Dendritic cell treated with granulocyte-macrophage colony-stimulating factor and Interleukin-4, amounts not matched to agents 40 ng/mL and 50 ng/mL, for 4 days (primary cell): ENCODE measurements at regions not wholly inside any gene's neighbourhood (a gene's known extent, or its start where the extent isn't known, plus 50 kb on each side); places are given as distances from the start of the nearest gene placed in this dataset.

ENCODE experiments used
- H3K27ac Mint-ChIP-seq: one replicate; pipeline ENCODE4 v1.8.0; 2022; ENCODE audit warnings: mild to moderate bottlenecking, mixed read lengths
- H3K27me3 Mint-ChIP-seq: one replicate; pipeline ENCODE4 v1.8.0; 2022; ENCODE audit warnings: mild to moderate bottlenecking, mixed read lengths
- H3K36me3 Mint-ChIP-seq: one replicate; pipeline ENCODE4 v1.8.0; 2022; ENCODE audit warnings: low read depth, mixed read lengths
- H3K4me1 Mint-ChIP-seq: one replicate; pipeline ENCODE4 v1.8.0; 2022; ENCODE audit warnings: low read depth, mixed read lengths
- H3K4me3 Mint-ChIP-seq: one replicate; pipeline ENCODE4 v1.8.0; 2022; ENCODE audit warnings: mild to moderate bottlenecking, moderate library complexity, mixed read lengths
- H3K9me3 Mint-ChIP-seq: one replicate; pipeline ENCODE4 v1.8.0; 2022; ENCODE audit warnings: mixed read lengths
- intact Hi-C: fragments of 100-400 bp; cut with micrococcal nuclease; formaldehyde crosslinking; loops from one replicate; pipeline ENCODE4 v1.15.0; 2022

- peaks cover 63% of the 10 kb centered on the region for H3K4me1 Mint-ChIP-seq
- intact Hi-C loops = no loop called here
- no peaks in the 10 kb centered on the region for H3K36me3 Mint-ChIP-seq
- H3K27me3 Mint-ChIP-seq = peaks cover 31% of the 10 kb centered on the region
- peak overlapping the region; percentile 62 for H3K27ac Mint-ChIP-seq
- H3K9me3 Mint-ChIP-seq = no peaks in the 10 kb centered on the region
- no peak overlapping the region for H3K4me3 Mint-ChIP-seq
Observed at GRCh38 chr12:124715121-124715990, 147.9 kb upstream of the NCOR2 start.

DNA sequence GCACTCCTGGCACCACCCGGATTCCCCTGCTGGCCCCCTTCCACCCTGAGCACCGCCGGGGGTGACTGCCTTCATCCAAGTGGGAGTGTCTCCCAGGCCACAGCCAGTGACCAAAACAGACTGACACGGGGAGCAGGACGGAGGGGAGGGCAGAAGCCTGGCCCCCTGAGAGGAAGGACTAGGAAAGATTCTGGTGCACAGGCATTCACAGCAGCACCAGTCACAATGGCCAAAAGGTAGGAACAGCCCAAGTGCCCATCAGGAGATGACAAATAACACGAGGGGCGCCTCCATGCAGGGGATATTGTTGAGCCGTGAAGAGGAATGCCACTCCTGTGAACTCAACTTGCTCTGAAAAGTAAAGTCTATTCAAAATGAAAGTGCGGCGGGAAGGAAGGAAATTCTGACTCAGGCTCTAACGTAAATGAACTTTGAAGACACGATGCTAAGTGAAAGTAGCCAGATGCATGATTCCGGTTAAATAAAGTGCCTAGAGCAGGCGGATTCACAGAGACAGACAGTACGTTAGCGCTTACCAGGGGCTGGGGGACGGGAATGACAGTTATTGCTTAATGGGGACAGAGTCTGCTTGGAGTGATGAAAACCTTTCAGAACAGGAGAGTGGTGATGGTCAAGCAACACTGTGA lies 146.1 kb upstream of the NCOR2 start:
- H3K9me3 Mint-ChIP-seq = no peaks in the 10 kb centered on the region
- peaks cover 50% of the 10 kb centered on the region for H3K4me1 Mint-ChIP-seq
- peaks cover 25% of the 10 kb centered on the region for H3K27me3 Mint-ChIP-seq
- intact Hi-C loops = loop anchor here (1.0 to 2.0 kb wide), 4 partner anchors 13 to 145 kb away; no protein-coding TSS in a partner anchor
- H3K36me3 Mint-ChIP-seq = no peaks in the 10 kb centered on the region
- H3K4me3 Mint-ChIP-seq = peak overlapping the region; percentile 57
- peak overlapping the region; percentile 96 for H3K27ac Mint-ChIP-seq

DNA sequence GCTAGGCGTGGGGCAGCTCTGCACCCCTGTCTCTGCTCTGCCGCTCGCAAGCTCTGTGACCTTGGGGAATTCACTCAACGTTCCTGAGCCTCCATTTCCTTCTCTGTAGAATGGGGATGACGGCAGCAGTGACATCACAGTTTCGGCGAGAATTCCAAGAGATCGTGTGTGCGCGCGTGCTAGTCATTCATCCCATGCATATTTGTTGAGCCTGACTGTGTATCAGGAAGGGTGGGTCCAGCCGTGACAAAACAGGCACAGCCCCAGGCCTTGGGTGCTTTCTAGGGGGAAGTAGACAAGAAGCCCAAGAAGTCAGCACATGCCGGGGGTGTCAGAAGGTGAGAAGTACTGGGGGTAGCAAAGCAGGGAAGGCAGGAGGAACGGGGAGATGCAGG lies 145.6 kb upstream of the NCOR2 start:
- no peaks in the 10 kb centered on the region for H3K9me3 Mint-ChIP-seq
- peaks cover 25% of the 10 kb centered on the region for H3K27me3 Mint-ChIP-seq
- H3K4me3 Mint-ChIP-seq = peak overlapping the region; percentile 57
- peaks cover 50% of the 10 kb centered on the region for H3K4me1 Mint-ChIP-seq
- H3K27ac Mint-ChIP-seq = peak overlapping the region; percentile 96
- no peaks in the 10 kb centered on the region for H3K36me3 Mint-ChIP-seq
- intact Hi-C loops = loop anchor here (1.0 to 2.0 kb wide), 4 partner anchors 14 to 145 kb away; no protein-coding TSS in a partner anchor

GRCh38 chr12:124711344-124711743 lies 143.9 kb upstream of the NCOR2 start:
- intact Hi-C loops = no loop called here
- no peaks in the 10 kb centered on the region for H3K9me3 Mint-ChIP-seq
- H3K27me3 Mint-ChIP-seq = peaks cover 22% of the 10 kb centered on the region
- H3K36me3 Mint-ChIP-seq = no peaks in the 10 kb centered on the region
- no peak overlapping the region for H3K4me3 Mint-ChIP-seq
- peaks cover 51% of the 10 kb centered on the region for H3K4me1 Mint-ChIP-seq
- H3K27ac Mint-ChIP-seq = peak overlapping the region; percentile 33

GRCh38 chr12:124709722-124710687 lies 142.6 kb upstream of the NCOR2 start:
- H3K27me3 Mint-ChIP-seq = peaks cover 18% of the 10 kb centered on the region
- peaks cover 47% of the 10 kb centered on the region for H3K4me1 Mint-ChIP-seq
- no peaks in the 10 kb centered on the region for H3K9me3 Mint-ChIP-seq
- H3K4me3 Mint-ChIP-seq = no peak overlapping the region
- intact Hi-C loops = no loop called here
- no peaks in the 10 kb centered on the region for H3K36me3 Mint-ChIP-seq
- no peak overlapping the region for H3K27ac Mint-ChIP-seq

DNA sequence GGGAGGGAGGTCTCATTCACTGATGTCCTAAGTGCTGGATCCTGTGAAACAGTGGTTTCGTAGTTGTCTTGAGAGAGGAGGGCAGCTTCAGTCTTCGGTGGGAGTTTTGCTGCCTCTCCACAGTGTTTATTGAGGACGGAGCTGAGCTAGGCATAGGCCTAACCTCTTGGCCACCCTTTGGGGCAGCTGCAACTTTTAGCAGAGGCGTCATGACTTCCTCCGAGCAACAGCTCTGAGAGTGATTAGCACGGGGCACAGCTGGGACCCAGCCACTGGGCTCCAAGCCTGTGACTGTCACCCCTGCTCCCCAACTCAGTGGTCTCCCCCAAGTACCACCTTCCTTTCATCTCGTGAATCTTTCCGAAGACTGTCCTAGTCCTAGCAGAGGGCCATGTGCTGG lies 139.9 kb upstream of the NCOR2 start:
- Mint-ChIP-seq H3K36me3 (no peaks in the 10 kb centered on the region), H3K4me1 (peaks cover 50% of the 10 kb centered on the region), H3K9me3 (no peaks in the 10 kb centered on the region), H3K4me3 (no peak overlapping the region), H3K27me3 (peaks cover 29% of the 10 kb centered on the region), H3K27ac (peak overlapping the region; percentile 22)
- intact Hi-C loops = no loop called here

DNA sequence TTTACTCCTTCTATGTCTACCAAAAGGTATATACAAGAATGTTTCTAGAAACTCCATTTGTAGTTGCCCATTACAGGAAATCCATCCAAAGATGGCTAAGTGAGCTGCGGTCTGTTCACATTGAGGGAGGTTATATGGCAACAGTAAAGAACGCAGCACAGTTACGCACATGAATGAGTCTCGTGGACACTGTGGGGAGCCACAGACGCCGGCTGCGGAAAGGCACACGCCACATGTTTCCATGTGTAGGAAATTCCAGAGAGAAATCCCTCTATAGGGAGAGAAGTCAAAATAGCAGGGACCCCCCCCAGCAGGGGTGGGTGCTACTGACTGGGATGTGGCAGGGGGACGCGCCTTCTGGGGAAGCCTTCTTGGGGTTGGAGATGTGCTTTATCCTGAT lies 139.0 kb upstream of the NCOR2 start:
- H3K4me3 Mint-ChIP-seq = no peak overlapping the region
- H3K36me3 Mint-ChIP-seq = no peaks in the 10 kb centered on the region
- H3K9me3 Mint-ChIP-seq = no peaks in the 10 kb centered on the region
- intact Hi-C loops = no loop called here
- peak overlapping the region; percentile 22 for H3K27ac Mint-ChIP-seq
- peaks cover 31% of the 10 kb centered on the region for H3K27me3 Mint-ChIP-seq
- H3K4me1 Mint-ChIP-seq = peaks cover 51% of the 10 kb centered on the region

- Mint-ChIP-seq H3K27ac (no peak overlapping the region), H3K9me3 (no peaks in the 10 kb centered on the region), H3K4me3 (no peak overlapping the region), H3K36me3 (no peaks in the 10 kb centered on the region), H3K4me1 (peaks cover 51% of the 10 kb centered on the region), H3K27me3 (peaks cover 35% of the 10 kb centered on the region)
- intact Hi-C loops = no loop called here
Observed at GRCh38 chr12:124705545-124706138, 138.2 kb upstream of the NCOR2 start.

GRCh38 chr12:124704619-124705018 lies 137.2 kb upstream of the NCOR2 start:
- Mint-ChIP-seq H3K27me3 (peaks cover 41% of the 10 kb centered on the region), H3K27ac (no peak overlapping the region), H3K36me3 (no peaks in the 10 kb centered on the region), H3K9me3 (no peaks in the 10 kb centered on the region), H3K4me1 (peaks cover 51% of the 10 kb centered on the region), H3K4me3 (no peak overlapping the region)
- intact Hi-C loops = no loop called here

DNA sequence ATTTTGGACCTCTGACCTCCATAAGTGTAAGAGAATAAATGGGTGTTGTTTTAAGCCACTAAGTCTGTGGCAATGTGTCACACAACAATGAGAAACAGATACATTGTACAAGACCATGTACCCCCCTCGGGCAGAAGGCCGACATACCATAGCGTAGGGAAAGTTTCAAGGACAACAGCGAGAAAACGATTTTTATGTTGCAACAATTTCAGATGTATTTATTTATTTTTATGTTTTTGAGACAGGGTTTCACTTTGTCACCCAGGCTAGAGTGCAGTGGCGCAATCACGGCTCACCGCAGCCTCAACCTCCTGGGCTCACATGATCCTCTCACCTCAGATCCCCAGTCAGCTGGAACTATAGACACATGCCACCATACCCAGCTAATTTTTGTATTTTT lies 136.4 kb upstream of the NCOR2 start:
- Mint-ChIP-seq H3K27me3 (peaks cover 48% of the 10 kb centered on the region), H3K4me1 (peaks cover 52% of the 10 kb centered on the region), H3K4me3 (no peak overlapping the region), H3K9me3 (no peaks in the 10 kb centered on the region), H3K36me3 (no peaks in the 10 kb centered on the region), H3K27ac (peak overlapping the region; percentile 59)
- intact Hi-C loops = no loop called here

DNA sequence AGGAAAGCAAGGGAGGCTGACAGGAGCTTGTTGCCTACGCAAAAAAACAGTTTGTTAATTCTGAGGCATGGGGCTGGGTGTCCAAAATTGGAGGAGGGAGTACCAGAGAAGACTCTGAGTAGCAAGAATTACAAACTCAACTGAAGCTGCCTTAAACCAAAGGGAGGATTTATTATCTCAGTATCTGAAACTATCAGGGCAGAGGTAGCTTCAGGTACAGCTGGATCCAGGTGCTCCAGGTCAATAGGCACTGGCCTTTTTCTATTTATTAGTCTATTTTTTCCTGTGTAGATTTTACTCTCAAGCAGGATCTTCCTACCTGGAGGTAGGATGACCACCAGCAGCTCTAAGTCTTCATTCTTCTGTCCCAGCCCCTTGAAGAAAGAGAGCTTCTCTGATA lies 135.3 kb upstream of the NCOR2 start:
- Mint-ChIP-seq H3K4me3 (no peak overlapping the region), H3K36me3 (no peaks in the 10 kb centered on the region), H3K9me3 (no peaks in the 10 kb centered on the region), H3K27me3 (peaks cover 59% of the 10 kb centered on the region), H3K27ac (peak overlapping the region; percentile 59), H3K4me1 (peaks cover 61% of the 10 kb centered on the region)
- intact Hi-C loops = no loop called here

DNA sequence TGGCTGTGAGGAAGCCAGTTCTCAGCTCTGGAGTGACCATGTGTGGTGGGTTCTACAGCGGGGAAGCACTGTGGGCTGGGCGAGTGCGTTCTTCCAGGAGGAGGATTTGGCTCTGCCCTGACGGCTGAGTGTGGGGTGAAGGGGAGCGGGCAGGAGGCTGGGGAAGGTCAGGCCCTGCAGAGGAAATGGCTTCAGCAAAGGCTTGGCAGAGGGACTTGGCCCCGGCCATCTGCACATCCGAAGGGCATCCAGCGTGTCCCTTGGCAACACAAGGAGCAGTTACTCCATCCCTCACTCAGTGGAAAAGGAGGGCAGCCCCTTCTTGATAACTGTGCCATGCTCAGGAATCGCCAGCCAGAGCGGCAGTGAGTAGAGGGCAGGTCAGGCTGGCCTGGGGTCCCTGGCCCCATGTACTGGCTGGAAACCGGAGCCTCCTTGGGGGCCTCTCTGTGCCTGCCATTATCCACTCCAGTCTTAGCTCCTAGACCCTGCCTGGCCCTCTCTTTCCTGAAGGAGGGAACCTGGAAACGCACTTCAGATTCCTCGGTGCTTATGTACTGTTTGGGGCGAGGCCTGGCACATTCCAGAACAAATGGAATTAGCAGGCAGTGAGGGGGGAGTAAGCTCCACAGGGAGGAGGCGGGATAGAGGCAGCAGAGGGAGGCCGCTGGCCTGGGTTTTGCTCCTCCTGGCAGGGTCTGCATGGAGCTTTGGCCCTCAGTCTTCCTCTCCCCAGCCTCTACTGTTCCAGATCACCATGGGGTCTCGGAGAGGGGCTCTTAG lies 133.6 kb upstream of the NCOR2 start:
- Mint-ChIP-seq H3K27ac (no peak overlapping the region), H3K36me3 (no peaks in the 10 kb centered on the region), H3K27me3 (peaks cover 65% of the 10 kb centered on the region), H3K9me3 (no peaks in the 10 kb centered on the region), H3K4me1 (peaks cover 50% of the 10 kb centered on the region), H3K4me3 (no peak overlapping the region)
- intact Hi-C loops = no loop called here

GRCh38 chr12:124699909-124700308 lies 132.5 kb upstream of the NCOR2 start:
- intact Hi-C loops = no loop called here
- Mint-ChIP-seq H3K9me3 (no peaks in the 10 kb centered on the region), H3K4me3 (no peak overlapping the region), H3K27ac (no peak overlapping the region), H3K4me1 (peaks cover 45% of the 10 kb centered on the region), H3K36me3 (no peaks in the 10 kb centered on the region), H3K27me3 (peaks cover 68% of the 10 kb centered on the region)
